GDM1 (cell line): ENCODE measurements at regions not wholly inside any gene's neighbourhood (a gene's known extent, or its start where the extent isn't known, plus 50 kb on each side); places are given as distances from the start of the nearest gene placed in this dataset.
"Not testable (repeated sequence)": the region's sequence is repeated elsewhere in the genome, so short reads cannot be mapped to it uniquely, and the experiment has no call there.

Experiments used
- DNase-seq: peaks from one replicate; lab custom pipeline; 2025; lab: John Stamatoyannopoulos, UW

GRCh38 chr4:143819029-143819428, 86.3 kb downstream of the GYPE start:
- DNase-seq, result no peak

GRCh38 chr4:143817866-143818265, 87.5 kb downstream of the GYPE start:
- DNase-seq, result not testable (repeated sequence)

- DNase-seq, result not testable (repeated sequence)
These were observed 90.0 kb downstream of the GYPE start for GRCh38 chr4:143815375-143815774.

GRCh38 chr4:143813431-143814154, 91.8 kb downstream of the GYPE start:
- DNase-seq, result not testable (repeated sequence)

GRCh38 chr4:143791693-143792092, 91.2 kb upstream of the FREM3 start:
- DNase-seq, result not testable (repeated sequence)

- DNase-seq, result peak; percentile 7
These were observed 90.0 kb upstream of the FREM3 start for GRCh38 chr4:143790425-143790824.

GRCh38 chr4:143789618-143790017, 89.1 kb upstream of the FREM3 start:
- peak; percentile 2 for DNase-seq

- DNase-seq, result no peak
These were observed 84.1 kb upstream of the FREM3 start for GRCh38 chr4:143784567-143784966.

- no peak for DNase-seq
These were observed 82.0 kb upstream of the FREM3 start for GRCh38 chr4:143782521-143782920.

GRCh38 chr4:143773998-143774895, 73.8 kb upstream of the FREM3 start:
- DNase-seq, result peak; percentile 73

- no peak for DNase-seq
These were observed 70.8 kb upstream of the FREM3 start for GRCh38 chr4:143771269-143771668.

GRCh38 chr4:143768007-143768591, 67.6 kb upstream of the FREM3 start:
- no peak for DNase-seq

- no peak for DNase-seq
These were observed 63.1 kb upstream of the FREM3 start for GRCh38 chr4:143763587-143763986.

GRCh38 chr4:143762511-143762910, 62.0 kb upstream of the FREM3 start:
- no peak for DNase-seq
